B cell (primary cell): ENCODE measurements at regions not wholly inside any gene's neighbourhood (a gene's known extent, or its start where the extent isn't known, plus 50 kb on each side); places are given as distances from the start of the nearest gene placed in this dataset.

ENCODE experiments used
- ATAC-seq: fragments of 200-7000 bp; cut with Tn5 transposase; one replicate; pipeline ENCODE4 v1.10.0; 2021; ENCODE audit warnings: low read depth, mild to moderate bottlenecking, moderate number of reproducible peaks, moderate library complexity
- CTCF ChIA-PET: fragments of 350-600 bp; sonication (Branson Sonifier 250); formaldehyde crosslinking; loops from one replicate; lab custom pipeline; 2021; ENCODE audit warnings: antibody characterized with exemption, inconsistent platforms; lab: Charles Lee
- POLR2A ChIA-PET: fragments of 350-600 bp; sonication (Branson Sonifier 250); formaldehyde crosslinking; loops from one replicate; lab custom pipeline; 2021; ENCODE audit warnings: antibody characterized with exemption; lab: Charles Lee
- DNase-seq: peaks from one replicate; pipeline ENCODE4 v3.0.0; 2013
- H2AFZ ChIP-seq: 2 replicates; pipeline ENCODE4 v1.6.1; 2012; ENCODE audit warnings: mild to moderate bottlenecking, low read depth, low read length; ENCODE audit not compliant: insufficient read depth, poor library complexity, severe bottlenecking
- H3K27ac ChIP-seq, 2 donors: 1 replicate in 1 of 2; 2 replicates in 1 of 2; pipeline ENCODE4 v1.5.1; 2012 to 2013; ENCODE audit warnings: low read length in 2 of 2, mild to moderate bottlenecking in 2 of 2, moderate library complexity in 1 of 2
- H3K27me3 ChIP-seq, 4 experiments: fragments of 200-600 bp in 1 of 4; sonication (generic) in 1 of 4; replicated peaks in 1 of 4; 1 replicate in 2 of 4; 2 replicates in 2 of 4; pipeline versions ENCODE4 v1.6.1 to v1.7.0; 2013 to 2016; ENCODE audit warnings: low read length in 3 of 4, mild to moderate bottlenecking in 2 of 4, mixed read lengths in 1 of 4, moderate library complexity in 1 of 4; ENCODE audit not compliant: insufficient read depth in 4 of 4, control insufficient read depth in 3 of 4; ENCODE audit errors: control extremely low read depth in 1 of 4
- H3K36me3 ChIP-seq, 2 experiments: replicated peaks in 1 of 2; 1 replicate in 1 of 2; 2 replicates in 1 of 2; pipeline versions ENCODE4 v1.6.1 to v1.7.1; 2013; ENCODE audit warnings: low read length in 1 of 2; ENCODE audit not compliant: insufficient read depth in 2 of 2, control insufficient read depth in 1 of 2; ENCODE audit errors: control extremely low read depth in 1 of 2, extremely low read depth in 1 of 2
- H3K4me1 ChIP-seq, 2 donors: fragments of 200-600 bp in 1 of 2; sonication (generic) in 1 of 2; 1 replicate in 1 of 2; 2 replicates in 1 of 2; pipeline versions ENCODE4 v1.5.1 to v1.6.1; 2013 to 2017; ENCODE audit warnings: low read length in 2 of 2; ENCODE audit not compliant: control insufficient read depth in 2 of 2, insufficient read depth in 2 of 2
- H3K4me2 ChIP-seq: replicated peaks from 2 replicates; pipeline ENCODE3; 2012; ENCODE audit warnings: mild to moderate bottlenecking, low read depth, low read length; ENCODE audit not compliant: poor library complexity, severe bottlenecking
- H3K4me3 ChIP-seq, 5 experiments: fragments of 200-600 bp in 1 of 5; sonication (generic) in 1 of 5; 1 replicate in 3 of 5; 2 replicates in 2 of 5; pipeline versions ENCODE4 v1.5.1 to v1.7.0; 2011 to 2016; ENCODE audit warnings: low read length in 4 of 5, mild to moderate bottlenecking in 4 of 5, low read depth in 2 of 5, control low read depth in 1 of 5, moderate library complexity in 1 of 5; ENCODE audit not compliant: insufficient read depth in 1 of 5; ENCODE audit errors: control extremely low read depth in 1 of 5, extremely low read depth in 1 of 5
- H3K79me2 ChIP-seq: fragments of 200-600 bp; sonication (generic); one replicate; pipeline ENCODE4 v1.6.0; 2016; ENCODE audit warnings: low read length; ENCODE audit not compliant: control insufficient read depth, insufficient read depth
- H3K9ac ChIP-seq: fragments of 200-600 bp; sonication (generic); 2 replicates; pipeline ENCODE4 v1.6.1; 2017; ENCODE audit warnings: mild to moderate bottlenecking, low read length, moderate library complexity
- H3K9me3 ChIP-seq, 3 donors: one replicate each; pipeline versions ENCODE4 v1.6.1 to v1.7.1; 2013; ENCODE audit warnings: low read length in 2 of 3; ENCODE audit not compliant: control insufficient read depth in 2 of 3, insufficient read depth in 1 of 3; ENCODE audit errors: control extremely low read depth in 1 of 3
- H4K20me1 ChIP-seq: 2 replicates; pipeline ENCODE4 v1.6.0; 2012; ENCODE audit warnings: mild to moderate bottlenecking, low read length; ENCODE audit not compliant: insufficient read depth, control insufficient read depth, poor library complexity, severe bottlenecking
- H3K27ac Mint-ChIP-seq: one replicate; pipeline ENCODE4 v1.8.0; 2021; ENCODE audit warnings: mixed read lengths
- H3K27me3 Mint-ChIP-seq: one replicate; pipeline ENCODE4 v1.8.0; 2021; ENCODE audit warnings: mixed read lengths
- H3K4me1 Mint-ChIP-seq: one replicate; pipeline ENCODE4 v1.8.0; 2021; ENCODE audit warnings: mixed read lengths
- H3K4me3 Mint-ChIP-seq: one replicate; pipeline ENCODE4 v1.8.0; 2021; ENCODE audit warnings: mixed read lengths
- H3K9me3 Mint-ChIP-seq: one replicate; pipeline ENCODE4 v1.8.0; 2022; ENCODE audit warnings: mixed read lengths; ENCODE audit not compliant: insufficient read depth
- EZH2 ChIP-seq: IDR thresholded peaks from 2 replicates; pipeline ENCODE4 v1.6.1; 2012; ENCODE audit warnings: borderline replicate concordance, low read depth, mild to moderate bottlenecking, moderate library complexity, low read length; ENCODE audit not compliant: insufficient read depth, poor library complexity, severe bottlenecking
- WGBS: methylation state at CpG from one replicate; pipeline ENCODE4 v1.1.5; 2013; ENCODE audit warnings: missing lambda C conversion rate; ENCODE audit not compliant: insufficient coverage; 5-methylcytosine and 5-hydroxymethylcytosine counted together
- intact Hi-C: fragments of 100-400 bp; cut with micrococcal nuclease; formaldehyde crosslinking; loops from one replicate; pipeline ENCODE4 v1.10.0; 2022
- TF ChIP-seq, protein P1 (sequence below): fragments of 200-600 bp; IDR thresholded peaks from one replicate; pipeline ENCODE4 v1.8.0; 2022; ENCODE audit warnings: antibody characterized with exemption, mild to moderate bottlenecking

GRCh38 chr12:61823102-61823501 lies 437.1 kb upstream of the USP15 start:
- ATAC-seq (no peak), DNase-seq (no peak)
- Histone ChIP-seq H3K9ac (no peak overlapping the region), H3K4me3 (no peak overlapping the region), H3K79me2 (no peaks in the 10 kb centered on the region), H4K20me1 (no peaks in the 10 kb centered on the region), H3K36me3 (no peaks in the 10 kb centered on the region), H3K9me3 (no peaks in the 10 kb centered on the region), H3K4me1 (no peaks in the 10 kb centered on the region), H3K27ac (no peak overlapping the region), H2AFZ (no peak overlapping the region), H3K27me3 (no peaks in the 10 kb centered on the region), H3K4me2 (no peak overlapping the region)
- Mint-ChIP-seq H3K9me3 (no peaks in the 10 kb centered on the region), H3K27me3 (no peaks in the 10 kb centered on the region), H3K4me3 (no peak overlapping the region), H3K4me1 (no peaks in the 10 kb centered on the region), H3K27ac (no peak overlapping the region)
- TF ChIP-seq EZH2: no peak
- TF ChIP-seq, protein P1, sequence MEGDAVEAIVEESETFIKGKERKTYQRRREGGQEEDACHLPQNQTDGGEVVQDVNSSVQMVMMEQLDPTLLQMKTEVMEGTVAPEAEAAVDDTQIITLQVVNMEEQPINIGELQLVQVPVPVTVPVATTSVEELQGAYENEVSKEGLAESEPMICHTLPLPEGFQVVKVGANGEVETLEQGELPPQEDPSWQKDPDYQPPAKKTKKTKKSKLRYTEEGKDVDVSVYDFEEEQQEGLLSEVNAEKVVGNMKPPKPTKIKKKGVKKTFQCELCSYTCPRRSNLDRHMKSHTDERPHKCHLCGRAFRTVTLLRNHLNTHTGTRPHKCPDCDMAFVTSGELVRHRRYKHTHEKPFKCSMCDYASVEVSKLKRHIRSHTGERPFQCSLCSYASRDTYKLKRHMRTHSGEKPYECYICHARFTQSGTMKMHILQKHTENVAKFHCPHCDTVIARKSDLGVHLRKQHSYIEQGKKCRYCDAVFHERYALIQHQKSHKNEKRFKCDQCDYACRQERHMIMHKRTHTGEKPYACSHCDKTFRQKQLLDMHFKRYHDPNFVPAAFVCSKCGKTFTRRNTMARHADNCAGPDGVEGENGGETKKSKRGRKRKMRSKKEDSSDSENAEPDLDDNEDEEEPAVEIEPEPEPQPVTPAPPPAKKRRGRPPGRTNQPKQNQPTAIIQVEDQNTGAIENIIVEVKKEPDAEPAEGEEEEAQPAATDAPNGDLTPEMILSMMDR: no peak
- no CpG with 5 or more reads among the region's 3 CpGs for WGBS
- ChIA-PET CTCF (no interaction called here), POLR2A (no interaction called here)
- intact Hi-C loops: no loop called here

DNA sequence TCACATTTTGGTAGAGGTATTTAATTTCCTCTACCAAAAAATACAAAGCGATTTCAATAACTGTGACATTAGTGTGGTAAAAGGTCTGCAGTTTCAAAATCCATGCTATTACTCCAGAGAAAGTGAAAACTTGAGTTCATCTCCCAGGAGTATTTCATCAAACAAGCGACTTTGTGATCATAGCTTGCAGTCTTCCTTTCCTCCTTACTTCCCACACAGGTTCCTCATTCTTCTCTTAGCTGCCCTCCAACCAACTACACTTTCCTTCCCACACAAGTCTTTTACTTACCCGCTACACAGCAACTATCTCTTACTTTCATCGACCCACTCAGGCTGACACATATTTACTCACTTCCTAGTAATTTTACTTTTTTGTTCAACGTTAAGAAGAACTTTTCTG lies 413.4 kb upstream of the USP15 start:
- Histone ChIP-seq H3K36me3 (no peaks in the 10 kb centered on the region), H3K27me3 (no peaks in the 10 kb centered on the region), H2AFZ (no peak overlapping the region), H4K20me1 (no peaks in the 10 kb centered on the region), H3K4me1 (no peaks in the 10 kb centered on the region), H3K4me2 (no peak overlapping the region), H3K4me3 (no peak overlapping the region), H3K27ac (no peak overlapping the region), H3K9me3 (no peaks in the 10 kb centered on the region), H3K9ac (no peak overlapping the region), H3K79me2 (no peaks in the 10 kb centered on the region)
- WGBS: 86% methylated on average over 3 of the region's 5 CpGs
- DNase-seq (no peak), ATAC-seq (no peak)
- Mint-ChIP-seq H3K4me3 (no peak overlapping the region), H3K4me1 (no peaks in the 10 kb centered on the region), H3K27me3 (no peaks in the 10 kb centered on the region), H3K27ac (no peak overlapping the region), H3K9me3 (no peaks in the 10 kb centered on the region)
- intact Hi-C loops: no loop called here
- POLR2A ChIA-PET: no interaction called here
- TF ChIP-seq EZH2: no peak
- TF ChIP-seq, protein P1: no peak
- CTCF ChIA-PET: no interaction called here
